PC-3 (cell line): ENCODE measurements at regions not wholly inside any gene's neighbourhood (a gene's known extent, or its start where the extent isn't known, plus 50 kb on each side); places are given as distances from the start of the nearest gene placed in this dataset.

ENCODE experiments used
- ATAC-seq: fragments of 200-7000 bp; cut with Tn5 transposase; 2 replicates; pipeline ENCODE4 v1.9.1; 2020; ENCODE audit warnings: mild to moderate bottlenecking, moderate library complexity
- BruUV-seq: library from RNA; stranded (reverse); fragments of 400-500 nt; replicated peaks from 2 replicates; lab custom pipeline; 2021; lab: Mats Ljungman, UMichigan
- CTCF ChIA-PET: fragments of 300-600 bp; sonication (Branson Sonifier 250); formaldehyde crosslinking; loops from one replicate; lab custom pipeline; 2022; ENCODE audit warnings: antibody characterized with exemption; lab: Charles Lee
- POLR2A ChIA-PET: fragments of 300-600 bp; sonication (Branson Sonifier 250); formaldehyde crosslinking; loops from one replicate; lab custom pipeline; 2022; ENCODE audit warnings: antibody characterized with exemption; ENCODE audit not compliant: unreplicated experiment; lab: Charles Lee
- DNase-seq: peaks from one replicate; pipeline ENCODE4 v3.0.0-alpha.2; 2015
- H2AFZ ChIP-seq: fragments of 300-600 bp; sonication (generic); 2 replicates; pipeline ENCODE4 v1.6.0; 2016; ENCODE audit warnings: antibody characterized with exemption, low read length
- H3F3A ChIP-seq: fragments of 300-600 bp; sonication (generic); one replicate; pipeline ENCODE4 v1.6.0; 2017; ENCODE audit warnings: antibody characterized with exemption, low read length, control low read depth, mild to moderate bottlenecking; ENCODE audit not compliant: unreplicated experiment
- H3K27ac ChIP-seq: fragments of 300-600 bp; sonication (generic); 2 replicates; pipeline ENCODE4 v1.5.1; 2016; ENCODE audit warnings: mild to moderate bottlenecking, low read length
- H3K27me3 ChIP-seq: fragments of 300-600 bp; sonication (generic); 2 replicates; pipeline ENCODE4 v1.6.1; 2016; ENCODE audit warnings: low read length, mixed read lengths
- H3K36me3 ChIP-seq: fragments of 300-600 bp; sonication (generic); 2 replicates; pipeline ENCODE4 v1.6.1; 2016; ENCODE audit warnings: low read depth, mixed run types, low read length, mixed read lengths
- H3K4me1 ChIP-seq: fragments of 300-600 bp; sonication (generic); 2 replicates; pipeline ENCODE4 v1.5.1; 2016; ENCODE audit warnings: low read length; ENCODE audit not compliant: insufficient read depth
- H3K4me2 ChIP-seq: fragments of 300-600 bp; sonication (generic); 2 replicates; pipeline ENCODE4 v1.6.0; 2016; ENCODE audit warnings: low read length
- H3K4me3 ChIP-seq: fragments of 300-600 bp; sonication (generic); 2 replicates; pipeline ENCODE4 v1.5.1; 2016; ENCODE audit warnings: mild to moderate bottlenecking, low read length, mixed read lengths
- H3K79me2 ChIP-seq: fragments of 300-600 bp; sonication (generic); 2 replicates; pipeline ENCODE4 v1.6.1; 2017; ENCODE audit warnings: low read length, mixed read lengths
- H3K9ac ChIP-seq: fragments of 300-600 bp; sonication (generic); 2 replicates; pipeline ENCODE4 v1.6.0; 2016; ENCODE audit warnings: mild to moderate bottlenecking, low read length
- H3K9me2 ChIP-seq: fragments of 300-600 bp; sonication (generic); replicated peaks from 2 replicates; pipeline ENCODE4 v1.6.1; 2016; ENCODE audit warnings: mixed run types, low read length, mixed read lengths
- H3K9me3 ChIP-seq: fragments of 300-600 bp; sonication (generic); 2 replicates; pipeline ENCODE4 v1.6.1; 2016; ENCODE audit warnings: low read length, mixed read lengths
- H4K20me1 ChIP-seq: fragments of 300-600 bp; sonication (generic); 2 replicates; pipeline ENCODE4 v1.6.1; 2016; ENCODE audit warnings: low read length, mixed read lengths
- EZH2 ChIP-seq: fragments of 300-600 bp; sonication (generic); IDR thresholded peaks from one replicate; pipeline ENCODE4 v1.6.1; 2017; ENCODE audit warnings: antibody characterized with exemption, mild to moderate bottlenecking, low read length; ENCODE audit not compliant: unreplicated experiment
- EZH2phosphoT487 ChIP-seq: fragments of 300-600 bp; sonication (generic); IDR thresholded peaks from 2 replicates; pipeline ENCODE4 v1.6.1; 2018; ENCODE audit warnings: mild to moderate bottlenecking, antibody characterized with exemption, low read length, borderline replicate concordance
- intact Hi-C: fragments of 100-400 bp; cut with micrococcal nuclease; formaldehyde crosslinking; loops from 2 replicates; pipeline ENCODE4 v1.9.0; 2023
- TF ChIP-seq, protein P1 (sequence below): fragments of 300-600 bp; sonication (generic); conservative IDR thresholded peaks from 2 replicates; pipeline ENCODE4 v1.5.1; 2017; ENCODE audit warnings: antibody characterized with exemption, low read depth, mild to moderate bottlenecking, low read length

GRCh38 chr15:95013381-95013780 lies 782.0 kb downstream of the MCTP2 start:
- H3K79me2 ChIP-seq = no peaks in the 10 kb centered on the region
- POLR2A ChIA-PET = no interaction called here
- no peak overlapping the region for H3K9ac ChIP-seq
- no peak for DNase-seq
- H3K27ac ChIP-seq = no peak overlapping the region
- H2AFZ ChIP-seq = no peak overlapping the region
- H4K20me1 ChIP-seq = no peaks in the 10 kb centered on the region
- no peaks in the 10 kb centered on the region for H3K36me3 ChIP-seq
- intact Hi-C loops = no loop called here
- H3K4me2 ChIP-seq = no peak overlapping the region
- H3K4me1 ChIP-seq = peaks cover 3% of the 10 kb centered on the region
- no peak for ATAC-seq
- H3K9me3 ChIP-seq = no peaks in the 10 kb centered on the region
- BruUV-seq = no TSS peak
- H3K4me3 ChIP-seq = no peak overlapping the region
- CTCF ChIA-PET = no interaction called here
- TF ChIP-seq, protein P1, sequence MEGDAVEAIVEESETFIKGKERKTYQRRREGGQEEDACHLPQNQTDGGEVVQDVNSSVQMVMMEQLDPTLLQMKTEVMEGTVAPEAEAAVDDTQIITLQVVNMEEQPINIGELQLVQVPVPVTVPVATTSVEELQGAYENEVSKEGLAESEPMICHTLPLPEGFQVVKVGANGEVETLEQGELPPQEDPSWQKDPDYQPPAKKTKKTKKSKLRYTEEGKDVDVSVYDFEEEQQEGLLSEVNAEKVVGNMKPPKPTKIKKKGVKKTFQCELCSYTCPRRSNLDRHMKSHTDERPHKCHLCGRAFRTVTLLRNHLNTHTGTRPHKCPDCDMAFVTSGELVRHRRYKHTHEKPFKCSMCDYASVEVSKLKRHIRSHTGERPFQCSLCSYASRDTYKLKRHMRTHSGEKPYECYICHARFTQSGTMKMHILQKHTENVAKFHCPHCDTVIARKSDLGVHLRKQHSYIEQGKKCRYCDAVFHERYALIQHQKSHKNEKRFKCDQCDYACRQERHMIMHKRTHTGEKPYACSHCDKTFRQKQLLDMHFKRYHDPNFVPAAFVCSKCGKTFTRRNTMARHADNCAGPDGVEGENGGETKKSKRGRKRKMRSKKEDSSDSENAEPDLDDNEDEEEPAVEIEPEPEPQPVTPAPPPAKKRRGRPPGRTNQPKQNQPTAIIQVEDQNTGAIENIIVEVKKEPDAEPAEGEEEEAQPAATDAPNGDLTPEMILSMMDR = no peak
- TF ChIP-seq EZH2phosphoT487 (no peak), EZH2 (no peak)
- no peaks in the 10 kb centered on the region for H3K9me2 ChIP-seq
- peaks cover 1% of the 10 kb centered on the region for H3F3A ChIP-seq
- H3K27me3 ChIP-seq = 0 out of 2 replicates have a peak, but pooled peaks cover 3% of the 10 kb centered on the region

DNA sequence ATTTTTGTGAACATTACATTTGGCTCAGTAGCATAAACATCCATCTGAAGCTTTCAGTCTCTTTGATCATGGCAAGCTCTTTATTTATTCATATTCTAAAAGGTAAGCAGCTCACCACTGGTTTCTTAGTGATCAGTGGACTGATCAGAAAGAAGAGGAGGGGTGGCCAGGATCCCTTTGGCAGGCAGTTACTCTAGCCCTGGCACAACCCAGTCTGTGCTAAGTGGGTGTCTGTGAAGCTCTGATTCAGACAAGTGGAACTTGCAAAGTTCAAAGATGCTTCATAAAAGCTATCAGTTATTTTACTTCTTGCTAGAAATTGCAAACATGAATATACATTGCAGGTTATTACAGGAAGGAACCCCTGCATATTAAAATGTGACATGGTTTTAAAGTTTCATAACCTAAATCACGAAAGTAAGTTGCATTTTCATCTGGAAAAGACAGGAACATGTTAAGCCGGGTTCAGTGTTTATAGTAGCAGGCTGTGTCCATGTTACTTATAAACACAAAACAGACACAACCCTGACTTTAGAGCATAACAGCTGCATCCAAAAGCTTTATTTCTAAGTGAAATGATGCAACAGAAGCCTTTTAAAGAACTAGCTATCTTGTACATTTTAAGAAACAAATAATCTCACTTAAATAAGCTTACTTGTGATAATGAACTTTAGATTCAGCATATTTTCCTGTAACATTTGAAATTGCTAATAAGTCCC lies 785.3 kb downstream of the MCTP2 start:
- DNase-seq = no peak
- no peak for ATAC-seq
- Histone ChIP-seq H3F3A (peaks cover 9% of the 10 kb centered on the region), H3K79me2 (no peaks in the 10 kb centered on the region), H3K9me3 (no peaks in the 10 kb centered on the region), H2AFZ (no peak overlapping the region), H3K4me3 (no peak overlapping the region), H3K27me3 (0 out of 2 replicates have a peak, but pooled peaks cover 2% of the 10 kb centered on the region), H3K27ac (no peak overlapping the region), H3K9ac (no peak overlapping the region), H4K20me1 (no peaks in the 10 kb centered on the region), H3K9me2 (no peaks in the 10 kb centered on the region), H3K4me2 (no peak overlapping the region), H3K36me3 (no peaks in the 10 kb centered on the region), H3K4me1 (peaks cover 21% of the 10 kb centered on the region)
- ChIA-PET CTCF (no interaction called here), POLR2A (no interaction called here)
- no TSS peak for BruUV-seq
- intact Hi-C loops = no loop called here
- TF ChIP-seq EZH2phosphoT487 (no peak), EZH2 (no peak)

DNA sequence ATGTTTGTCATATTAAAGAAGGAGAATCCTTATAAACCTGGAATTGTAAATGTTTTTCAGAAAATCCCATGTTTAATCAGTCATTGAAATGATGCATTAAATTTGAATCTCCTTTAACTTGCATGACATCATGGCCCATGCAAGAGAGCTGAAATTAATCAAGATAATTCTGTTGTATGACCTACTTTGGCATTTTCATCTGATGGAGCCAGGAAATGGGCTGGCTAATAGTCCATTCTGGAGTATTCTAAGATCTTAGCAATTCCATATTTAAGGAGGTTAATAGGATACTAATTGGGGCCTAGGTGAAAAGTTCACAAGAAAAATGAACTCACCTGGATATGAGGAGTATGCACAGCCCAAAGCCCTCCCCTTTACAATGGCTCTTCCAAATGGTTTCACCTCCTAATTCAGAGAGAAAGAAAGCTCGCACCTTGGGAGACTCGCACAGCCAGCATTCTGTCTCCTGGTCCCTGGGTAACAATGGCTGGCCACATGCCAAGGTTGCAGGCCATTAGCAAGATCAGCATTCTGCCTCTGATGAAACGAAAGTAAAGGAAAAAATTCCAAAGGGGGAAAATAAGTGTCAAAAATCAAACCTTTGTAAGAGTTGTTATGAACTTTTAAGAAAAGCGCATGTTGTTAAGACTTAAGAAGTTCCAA lies 786.4 kb downstream of the MCTP2 start:
- BruUV-seq = no TSS peak
- no peaks in the 10 kb centered on the region for H3K79me2 ChIP-seq
- H4K20me1 ChIP-seq = no peaks in the 10 kb centered on the region
- H3K27ac ChIP-seq = no peak overlapping the region
- no peaks in the 10 kb centered on the region for H3K9me3 ChIP-seq
- ChIA-PET POLR2A (no interaction called here), CTCF (no interaction called here)
- no peaks in the 10 kb centered on the region for H3K27me3 ChIP-seq
- H3K9me2 ChIP-seq = no peaks in the 10 kb centered on the region
- H3K4me1 ChIP-seq = peaks cover 21% of the 10 kb centered on the region
- ATAC-seq (no peak), DNase-seq (peak; percentile 8)
- no peak overlapping the region for H3K9ac ChIP-seq
- no peak overlapping the region for H3K4me2 ChIP-seq
- intact Hi-C loops = no loop called here
- no peak overlapping the region for H2AFZ ChIP-seq
- TF ChIP-seq EZH2 (no peak), EZH2phosphoT487 (no peak)
- TF ChIP-seq, protein P1 = no peak
- H3K4me3 ChIP-seq = no peak overlapping the region
- H3F3A ChIP-seq = peaks cover 9% of the 10 kb centered on the region
- H3K36me3 ChIP-seq = no peaks in the 10 kb centered on the region
